Dermis microvascular lymphatic vessel endothelial cell (primary cell): ENCODE measurements at regions not wholly inside any gene's neighbourhood (a gene's known extent, or its start where the extent isn't known, plus 50 kb on each side); places are given as distances from the start of the nearest gene placed in this dataset.

Experiments
- DNase-seq, 2 donors: peaks; one replicate each; pipeline versions ENCODE4 v3.0.0 to v3.0.0-alpha.2; 2010; ENCODE audit warnings: low read depth in 2 of 2

GRCh38 chr22:20637750-20638506 lies 130.5 kb downstream of the MED15 start:
- no peak for DNase-seq

- no peak for DNase-seq
These were observed 131.1 kb downstream of the MED15 start for GRCh38 chr22:20638507-20638870.

GRCh38 chr22:20639343-20639742 lies 131.9 kb downstream of the MED15 start:
- DNase-seq = no peak

- no peak for DNase-seq
These were observed 132.3 kb downstream of the MED15 start for GRCh38 chr22:20639750-20640149.

GRCh38 chr22:20641198-20641892 lies 132.6 kb upstream of the SERPIND1 start:
- no peak for DNase-seq

- DNase-seq = no peak
These were observed 131.9 kb upstream of the SERPIND1 start for GRCh38 chr22:20641919-20642579.

GRCh38 chr22:20642668-20643179 lies 131.2 kb upstream of the SERPIND1 start:
- no peak for DNase-seq

GRCh38 chr22:20644071-20644642 lies 129.8 kb upstream of the SERPIND1 start:
- DNase-seq = no peak

- DNase-seq = no peak
These were observed 128.0 kb upstream of the SERPIND1 start for GRCh38 chr22:20645954-20646353.

GRCh38 chr22:20646415-20646814 lies 127.5 kb upstream of the SERPIND1 start:
- DNase-seq = no peak

GRCh38 chr22:20646906-20647305 lies 127.0 kb upstream of the SERPIND1 start:
- DNase-seq = no peak

GRCh38 chr22:20647586-20648305 lies 126.2 kb upstream of the SERPIND1 start:
- no peak for DNase-seq

GRCh38 chr22:20648306-20648903 lies 125.5 kb upstream of the SERPIND1 start:
- DNase-seq = no peak

- DNase-seq = no peak
These were observed 123.4 kb upstream of the SERPIND1 start for GRCh38 chr22:20650294-20651207.

GRCh38 chr22:20651286-20651685 lies 122.6 kb upstream of the SERPIND1 start:
- peak in 1 of 2 donors; percentile 38 for DNase-seq

GRCh38 chr22:20652130-20652529 lies 121.8 kb upstream of the SERPIND1 start:
- DNase-seq = no peak

- no peak for DNase-seq
These were observed 121.3 kb upstream of the SERPIND1 start for GRCh38 chr22:20652582-20652981.

GRCh38 chr22:20653012-20653794 lies 120.7 kb upstream of the SERPIND1 start:
- DNase-seq = no peak

GRCh38 chr22:20653795-20654342 lies 120.0 kb upstream of the SERPIND1 start:
- DNase-seq = no peak
